IPS-18c (cell line): ENCODE measurements at regions not wholly inside any gene's neighbourhood (a gene's known extent, or its start where the extent isn't known, plus 50 kb on each side); places are given as distances from the start of the nearest gene placed in this dataset.

Experiments
- H3K4me3 ChIP-seq: 2 replicates; pipeline ENCODE4 v1.7.0; 2013; ENCODE audit warnings: low read depth, mild to moderate bottlenecking, low read length, moderate library complexity; ENCODE audit not compliant: insufficient read depth
- H3K9me3 ChIP-seq: one replicate; pipeline ENCODE4 v1.6.1; 2013; ENCODE audit warnings: mild to moderate bottlenecking, low read length, moderate library complexity; ENCODE audit not compliant: control insufficient read depth, insufficient read depth

- Histone ChIP-seq H3K9me3 (no peaks in the 10 kb centered on the region), H3K4me3 (no peak overlapping the region)
Observed at GRCh38 chr11:32039149-32039548, 51.7 kb upstream of the RCN1 start.

DNA sequence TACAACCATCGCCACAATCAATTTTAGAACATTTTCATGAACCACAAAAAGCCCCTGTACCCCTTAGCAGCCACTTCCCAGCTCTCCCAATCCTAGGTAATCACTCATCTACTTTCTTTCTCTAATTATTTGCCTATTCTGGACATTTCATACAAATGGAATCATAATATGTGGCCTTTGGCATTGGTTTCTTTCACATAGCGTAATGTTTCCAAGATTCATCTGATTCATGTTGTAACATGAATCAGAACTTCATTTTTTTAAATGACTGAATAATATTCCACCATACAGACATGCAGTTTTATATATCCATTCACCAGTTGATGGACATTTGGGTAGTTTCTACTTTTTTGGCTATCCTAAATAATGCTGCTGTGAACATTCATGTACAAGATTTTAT, 56.2 kb upstream of the RCN1 start:
- H3K9me3 ChIP-seq, result no peaks in the 10 kb centered on the region
- H3K4me3 ChIP-seq, result no peak overlapping the region

DNA sequence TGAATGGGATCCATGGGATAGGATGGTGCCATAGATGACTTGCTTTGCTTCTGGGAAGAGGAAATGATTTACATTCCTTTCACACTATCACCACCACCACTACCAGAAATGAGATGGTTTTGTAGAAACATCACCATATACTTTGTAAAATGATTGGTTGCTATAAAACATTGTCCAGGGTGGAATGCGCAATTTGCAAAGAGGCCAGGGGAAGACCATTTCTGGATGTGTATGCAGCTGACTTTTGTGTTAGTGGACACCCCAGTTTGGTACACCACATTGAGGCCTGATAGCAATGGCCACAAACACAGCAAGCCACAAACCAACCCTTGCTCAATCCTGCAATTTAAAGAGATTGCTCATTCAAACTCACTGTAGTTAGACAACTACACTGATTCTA, 56.7 kb upstream of the RCN1 start:
- H3K4me3 ChIP-seq, result no peak overlapping the region

DNA sequence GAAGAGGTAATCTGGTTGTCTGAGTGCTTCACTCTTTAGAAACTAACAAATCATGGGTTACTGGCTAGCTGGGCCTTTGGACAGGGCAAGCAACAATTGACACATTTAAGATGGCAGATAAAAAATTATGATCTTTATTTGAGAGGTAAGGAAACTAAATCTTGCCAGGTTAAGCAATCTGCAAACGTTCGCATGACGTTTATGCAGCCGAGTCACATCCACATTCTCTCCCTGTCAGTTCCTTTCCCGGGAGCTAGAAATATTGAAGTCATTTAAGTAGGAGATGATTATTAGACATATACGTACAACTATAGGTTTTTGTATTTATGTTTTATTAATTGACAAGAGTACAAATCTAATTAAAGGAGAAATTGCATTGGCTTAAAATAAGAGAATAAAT, 57.4 kb upstream of the RCN1 start:
- no peaks in the 10 kb centered on the region for H3K9me3 ChIP-seq
- H3K4me3 ChIP-seq, result no peak overlapping the region

More for the DNA sequence above, 56.7 kb upstream of the RCN1 start:
- no peaks in the 10 kb centered on the region for H3K9me3 ChIP-seq

GRCh38 chr11:32033067-32033466, 57.8 kb upstream of the RCN1 start:
- Histone ChIP-seq H3K4me3 (no peak overlapping the region), H3K9me3 (no peaks in the 10 kb centered on the region)

- no peak overlapping the region for H3K4me3 ChIP-seq
- no peaks in the 10 kb centered on the region for H3K9me3 ChIP-seq
Observed at GRCh38 chr11:32032478-32032877, 58.4 kb upstream of the RCN1 start.

- Histone ChIP-seq H3K4me3 (no peak overlapping the region), H3K9me3 (no peaks in the 10 kb centered on the region)
Observed at GRCh38 chr11:32032052-32032451, 58.8 kb upstream of the RCN1 start.

GRCh38 chr11:32030875-32031503, 59.9 kb upstream of the RCN1 start:
- no peak overlapping the region for H3K4me3 ChIP-seq
- peaks cover 3% of the 10 kb centered on the region for H3K9me3 ChIP-seq

GRCh38 chr11:32029721-32030120, 61.2 kb upstream of the RCN1 start:
- Histone ChIP-seq H3K9me3 (peaks cover 3% of the 10 kb centered on the region), H3K4me3 (no peak overlapping the region)

DNA sequence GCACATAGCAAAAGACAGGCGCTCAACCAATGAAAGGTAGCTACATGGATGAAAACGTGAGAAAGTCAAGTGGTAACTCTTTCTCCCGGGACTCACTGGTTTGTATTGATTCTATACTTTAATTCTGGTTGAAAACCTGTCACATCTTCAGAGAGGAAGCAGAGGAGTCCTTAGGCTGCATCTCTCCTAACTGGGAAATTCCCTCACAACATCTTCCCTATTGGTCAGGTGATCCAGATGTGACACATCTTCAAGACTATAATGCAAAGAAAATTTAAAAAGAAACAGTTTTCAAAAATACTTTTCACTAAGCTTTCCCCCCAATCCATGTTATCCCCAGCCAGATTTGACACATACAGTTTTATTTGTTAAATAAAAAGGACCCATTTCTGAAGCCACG, 62.7 kb upstream of the RCN1 start:
- H3K9me3 ChIP-seq, result peaks cover 3% of the 10 kb centered on the region

GRCh38 chr11:32026766-32027165, 64.1 kb upstream of the RCN1 start:
- Histone ChIP-seq H3K4me3 (no peak overlapping the region), H3K9me3 (peaks cover 3% of the 10 kb centered on the region)

More for the DNA sequence above, 62.7 kb upstream of the RCN1 start:
- H3K4me3 ChIP-seq, result no peak overlapping the region

- peaks cover 3% of the 10 kb centered on the region for H3K9me3 ChIP-seq
- no peak overlapping the region for H3K4me3 ChIP-seq
Observed at GRCh38 chr11:32024948-32025347, 65.9 kb upstream of the RCN1 start.

DNA sequence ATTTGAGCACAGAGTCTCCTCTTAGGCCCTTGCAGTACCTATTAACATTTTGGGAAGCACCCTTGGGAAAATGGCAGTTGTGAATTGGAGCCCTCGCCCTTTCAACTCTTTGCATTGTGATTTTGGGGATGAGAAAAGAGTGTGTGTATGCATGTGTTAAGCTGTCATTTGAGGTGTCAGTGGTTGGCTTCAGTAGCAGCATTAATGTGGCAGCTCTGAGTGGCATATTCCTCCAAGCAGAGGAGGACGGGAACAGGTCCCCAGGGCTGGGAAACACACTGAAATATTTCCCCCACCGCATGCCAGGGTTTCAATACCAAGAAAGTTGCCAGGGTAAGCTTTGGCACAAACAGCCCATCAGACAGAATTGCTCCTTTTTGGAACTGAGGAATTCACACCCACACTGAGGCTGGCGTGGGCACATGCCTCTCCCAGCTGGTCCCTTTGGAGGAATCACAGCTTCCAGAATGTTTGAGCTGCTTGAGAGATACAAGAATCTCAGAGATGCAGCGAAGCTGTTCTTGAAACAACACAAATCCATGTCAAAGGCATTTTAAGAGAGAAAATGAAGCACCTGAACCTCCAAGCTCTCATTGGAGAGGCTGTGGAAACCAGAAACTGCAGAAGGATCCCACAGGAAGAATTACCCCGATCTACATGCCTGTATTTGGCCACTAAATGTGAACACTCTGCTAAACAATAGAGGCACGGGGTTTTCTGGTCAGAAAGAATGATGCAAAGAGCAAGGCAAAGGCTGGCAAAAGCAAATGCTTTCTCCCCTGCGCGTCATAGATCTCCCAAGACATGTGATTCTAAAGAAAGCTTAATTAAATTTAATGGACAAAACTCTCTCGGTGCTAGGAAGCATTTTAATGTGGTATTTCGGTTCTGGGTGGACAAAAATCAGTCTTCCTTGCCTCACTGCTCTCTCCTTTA, 67.2 kb upstream of the RCN1 start:
- no peak overlapping the region for H3K4me3 ChIP-seq

GRCh38 chr11:32018672-32019071, 72.2 kb upstream of the RCN1 start:
- Histone ChIP-seq H3K4me3 (no peak overlapping the region), H3K9me3 (no peaks in the 10 kb centered on the region)

More for the DNA sequence above, 67.2 kb upstream of the RCN1 start:
- H3K9me3 ChIP-seq, result peaks cover 3% of the 10 kb centered on the region

DNA sequence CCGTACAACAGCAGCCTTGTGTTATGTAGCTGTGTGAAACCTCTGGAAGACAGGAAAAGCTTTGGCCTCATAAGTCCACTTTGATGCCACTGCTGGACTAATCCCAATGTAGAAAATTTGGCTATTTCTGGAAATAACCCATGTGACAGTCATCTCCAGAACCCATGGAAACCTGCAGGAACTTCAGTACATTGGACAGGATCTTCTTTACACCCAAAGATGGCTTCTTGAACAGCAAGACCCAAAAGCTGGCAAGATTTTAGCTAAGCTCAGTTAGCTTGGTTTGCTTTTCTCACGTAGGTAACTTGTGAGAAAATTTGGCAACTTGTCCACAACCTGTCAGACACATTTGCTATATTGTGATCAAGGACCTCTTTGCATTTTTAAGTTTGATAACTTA, 74.8 kb upstream of the RCN1 start:
- Histone ChIP-seq H3K4me3 (no peak overlapping the region), H3K9me3 (no peaks in the 10 kb centered on the region)

GRCh38 chr11:32015427-32015826, 75.4 kb upstream of the RCN1 start:
- Histone ChIP-seq H3K4me3 (no peak overlapping the region), H3K9me3 (no peaks in the 10 kb centered on the region)

GRCh38 chr11:32013603-32014002, 77.3 kb upstream of the RCN1 start:
- Histone ChIP-seq H3K9me3 (no peaks in the 10 kb centered on the region), H3K4me3 (no peak overlapping the region)

DNA sequence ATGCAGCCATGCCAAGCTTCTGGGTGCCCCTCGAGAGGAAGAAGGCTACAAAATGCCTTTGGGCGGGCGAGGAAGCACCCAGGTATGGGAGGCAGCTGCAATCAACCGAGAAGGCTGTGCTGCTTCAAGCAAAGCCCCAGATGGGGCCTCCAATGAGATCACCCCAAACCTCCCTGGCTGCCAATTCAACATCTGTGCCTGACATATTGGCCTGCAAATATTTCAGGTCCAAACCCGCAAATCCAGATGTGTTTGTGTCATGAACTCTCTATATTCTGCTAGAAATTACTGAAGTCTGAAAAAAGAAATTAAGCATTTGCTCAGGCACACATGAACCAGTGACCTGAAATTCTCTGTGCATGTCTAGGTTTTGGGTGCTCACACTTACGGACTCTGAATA, 78.8 kb upstream of the RCN1 start:
- H3K9me3 ChIP-seq, result no peaks in the 10 kb centered on the region
- H3K4me3 ChIP-seq, result no peak overlapping the region
